ENCODE measurements at regions not wholly inside any gene's neighbourhood (a gene's known extent, or its start where the extent isn't known, plus 50 kb on each side); places are given as distances from the start of the nearest gene placed in this dataset.

GRCh38 chr17:20914658-20915057 lies 128.2 kb downstream of the USP22 start:
- TF ChIP-seq, protein P1, sequence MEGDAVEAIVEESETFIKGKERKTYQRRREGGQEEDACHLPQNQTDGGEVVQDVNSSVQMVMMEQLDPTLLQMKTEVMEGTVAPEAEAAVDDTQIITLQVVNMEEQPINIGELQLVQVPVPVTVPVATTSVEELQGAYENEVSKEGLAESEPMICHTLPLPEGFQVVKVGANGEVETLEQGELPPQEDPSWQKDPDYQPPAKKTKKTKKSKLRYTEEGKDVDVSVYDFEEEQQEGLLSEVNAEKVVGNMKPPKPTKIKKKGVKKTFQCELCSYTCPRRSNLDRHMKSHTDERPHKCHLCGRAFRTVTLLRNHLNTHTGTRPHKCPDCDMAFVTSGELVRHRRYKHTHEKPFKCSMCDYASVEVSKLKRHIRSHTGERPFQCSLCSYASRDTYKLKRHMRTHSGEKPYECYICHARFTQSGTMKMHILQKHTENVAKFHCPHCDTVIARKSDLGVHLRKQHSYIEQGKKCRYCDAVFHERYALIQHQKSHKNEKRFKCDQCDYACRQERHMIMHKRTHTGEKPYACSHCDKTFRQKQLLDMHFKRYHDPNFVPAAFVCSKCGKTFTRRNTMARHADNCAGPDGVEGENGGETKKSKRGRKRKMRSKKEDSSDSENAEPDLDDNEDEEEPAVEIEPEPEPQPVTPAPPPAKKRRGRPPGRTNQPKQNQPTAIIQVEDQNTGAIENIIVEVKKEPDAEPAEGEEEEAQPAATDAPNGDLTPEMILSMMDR (IDR thresholded peaks at IDR 0.05 in 8 of 11, conservative IDR thresholded peaks at IDR 0.05 in 3 of 11): no peak
- TF ChIP-seq POLR2A (IDR thresholded peaks at IDR 0.05) (no peak), POLR2AphosphoS5 (IDR thresholded peaks at IDR 0.05) (no peak)

All from spleen (tissue), 7 donors.